K562 (cell line): ENCODE measurements at regions not wholly inside any gene's neighbourhood (a gene's known extent, or its start where the extent isn't known, plus 50 kb on each side); places are given as distances from the start of the nearest gene placed in this dataset.
A peak's percentile ranks its signal among the peaks of the same experiment; 100 is the strongest.

Experiments
- C11orf30 ChIP-seq: fragments of 450-650 bp; IDR thresholded peaks from 2 replicates; pipeline ENCODE4 v1.6.1; 2016; ENCODE audit warnings: low read depth, mild to moderate bottlenecking
- CBFA2T2 ChIP-seq: fragments of 450-650 bp; conservative IDR thresholded peaks from 2 replicates; pipeline ENCODE4 v1.6.1; 2017; ENCODE audit warnings: mild to moderate bottlenecking
- CREM ChIP-seq: IDR thresholded peaks from 2 replicates; pipeline ENCODE4 v1.6.1; 2014; ENCODE audit warnings: antibody characterized with exemption, low read depth
- CTCF ChIP-seq, 3 experiments: IDR thresholded peaks in 2 of 3; conservative IDR thresholded peaks in 1 of 3; 2 replicates each; pipeline ENCODE4 v1.5.1; 2011 to 2012; ENCODE audit warnings: low read length in 3 of 3, mild to moderate bottlenecking in 3 of 3, control low read depth in 2 of 3, improper control_type of control experiment in 1 of 3, inconsistent platforms in 1 of 3, low read depth in 1 of 3, mixed read lengths in 1 of 3, moderate library complexity in 1 of 3; ENCODE audit not compliant: insufficient read depth in 2 of 3
- E2F5 ChIP-seq: sonication (generic); formaldehyde crosslinking; IDR thresholded peaks from 2 replicates; pipeline ENCODE4 v1.8.0; 2022; ENCODE audit warnings: mild to moderate bottlenecking, missing genetic modification reagents
- ELF2 ChIP-seq: fragments of 250-450 bp; sonication (Bioruptor Pico); IDR thresholded peaks from 2 replicates; pipeline ENCODE4 v1.5.0; 2021; ENCODE audit warnings: mild to moderate bottlenecking
- GABPB1 ChIP-seq: sonication (generic); formaldehyde crosslinking; IDR thresholded peaks from 2 replicates; pipeline ENCODE4 v1.8.0; 2022; ENCODE audit warnings: mild to moderate bottlenecking, missing genetic modification reagents
- GATAD2A ChIP-seq: fragments of 450-650 bp; IDR thresholded peaks from 2 replicates; pipeline ENCODE4 v1.6.1; 2017
- KDM1A ChIP-seq, 2 experiments: fragments of 450-650 bp; IDR thresholded peaks; 2 replicates each; pipeline ENCODE4 v1.6.1; 2016; ENCODE audit warnings: mild to moderate bottlenecking in 2 of 2
- MAFF ChIP-seq: IDR thresholded peaks from 2 replicates; pipeline ENCODE4 v1.6.1; 2012; ENCODE audit warnings: low read length, improper control_type of control experiment
- NR2C1 ChIP-seq, 2 experiments: fragments of 450-650 bp; IDR thresholded peaks; 2 replicates each; pipeline ENCODE4 v1.6.1; 2017; ENCODE audit warnings: mild to moderate bottlenecking in 2 of 2, antibody characterized with exemption in 1 of 2, inconsistent platforms in 1 of 2, missing compliant biosample characterization in 1 of 2, missing genetic modification characterization in 1 of 2
- SIRT6 ChIP-seq: IDR thresholded peaks from one replicate; pipeline ENCODE4 v1.6.1; 2012; ENCODE audit warnings: low read depth, mild to moderate bottlenecking, control low read depth, inconsistent platforms, low read length, moderate library complexity
- SNRNP70 ChIP-seq: fragments of 200-400 bp; formaldehyde crosslinking; optimal IDR thresholded peaks from 2 replicates; pipeline ENCODE3; 2017; ENCODE audit warnings: low read depth, low read length
- SOX6 ChIP-seq: fragments of 450-650 bp; IDR thresholded peaks from 2 replicates; pipeline ENCODE4 v1.6.1; 2014; ENCODE audit warnings: mild to moderate bottlenecking
- SRSF7 ChIP-seq: fragments of 200-400 bp; formaldehyde crosslinking; optimal IDR thresholded peaks from 2 replicates; pipeline ENCODE3; 2017; ENCODE audit warnings: mild to moderate bottlenecking, low read depth, low read length
- TEAD4 ChIP-seq, 2 experiments: sonication (generic) in 1 of 2; formaldehyde crosslinking in 1 of 2; IDR thresholded peaks; 2 replicates each; pipeline versions ENCODE4 v1.6.1 to v1.8.0; 2012 to 2022; ENCODE audit warnings: borderline replicate concordance in 1 of 2, inconsistent platforms in 1 of 2, low read length in 1 of 2, mild to moderate bottlenecking in 1 of 2, missing genetic modification reagents in 1 of 2
- ZEB2 ChIP-seq: fragments of 450-650 bp; IDR thresholded peaks from 2 replicates; pipeline ENCODE4 v1.6.1; 2016
- ZNF146 ChIP-seq: IDR thresholded peaks from one replicate; pipeline ENCODE4 v1.6.1; 2018; ENCODE audit warnings: missing compliant biosample characterization; ENCODE audit not compliant: unreplicated experiment
- TF ChIP-seq, protein P1 (sequence below): fragments of 450-650 bp; formaldehyde crosslinking; IDR thresholded peaks from 2 replicates; pipeline ENCODE4 v1.4.0; 2022; ENCODE audit warnings: missing genetic modification characterization
- TF ChIP-seq, protein P2 (sequence below): fragments of 200-400 bp; formaldehyde crosslinking; IDR thresholded peaks from 2 replicates; pipeline ENCODE4 v1.6.1; 2017; ENCODE audit warnings: mild to moderate bottlenecking, low read depth, low read length, moderate library complexity
- TF ChIP-seq, protein P3 (sequence below): conservative IDR thresholded peaks from 2 replicates; pipeline ENCODE4 v1.6.1; 2011; ENCODE audit warnings: low read depth, mild to moderate bottlenecking, low read length; ENCODE audit not compliant: control insufficient read depth

GRCh38 chr10:78302989-78303854 lies 269.6 kb downstream of the RPS24 start (continued):
- TF ChIP-seq TEAD4 (IDR thresholded peaks at IDR 0.05; ENCODE audit: low read length) (no peak), TEAD4 (CRISPR knock-in tag; IDR thresholded peaks at IDR 0.05; ENCODE audit: borderline replicate concordance) (no peak), SRSF7 (no peak), NR2C1 (IDR thresholded peaks at IDR 0.05) (no peak), NR2C1 (tag; IDR thresholded peaks at IDR 0.05) (no peak), GABPB1 (CRISPR knock-in tag) (peak; percentile 45; the same call in 1 of the 2 replicates), CREM (peak; percentile 68), ZEB2 (no peak), SIRT6 (no peak), SNRNP70 (no peak), ZNF146 (CRISPR knock-in tag) (no peak), CBFA2T2 (no peak), MAFF (no peak), SOX6 (peak; percentile 63), ELF2 (CRISPR knock-in tag) (no peak), KDM1A (IDR thresholded peaks at IDR 0.05) (no peak), C11orf30 (no peak), GATAD2A (no peak), E2F5 (no peak), CTCF (IDR thresholded peaks at IDR 0.05 in 2 of 3, conservative IDR thresholded peaks at IDR 0.05 in 1 of 3; ENCODE audit: insufficient read depth in 2 of 3, low read depth in 1 of 3, low read length in 3 of 3) (peak; percentile 82 to 87 (median 85))
- TF ChIP-seq, protein P1, sequence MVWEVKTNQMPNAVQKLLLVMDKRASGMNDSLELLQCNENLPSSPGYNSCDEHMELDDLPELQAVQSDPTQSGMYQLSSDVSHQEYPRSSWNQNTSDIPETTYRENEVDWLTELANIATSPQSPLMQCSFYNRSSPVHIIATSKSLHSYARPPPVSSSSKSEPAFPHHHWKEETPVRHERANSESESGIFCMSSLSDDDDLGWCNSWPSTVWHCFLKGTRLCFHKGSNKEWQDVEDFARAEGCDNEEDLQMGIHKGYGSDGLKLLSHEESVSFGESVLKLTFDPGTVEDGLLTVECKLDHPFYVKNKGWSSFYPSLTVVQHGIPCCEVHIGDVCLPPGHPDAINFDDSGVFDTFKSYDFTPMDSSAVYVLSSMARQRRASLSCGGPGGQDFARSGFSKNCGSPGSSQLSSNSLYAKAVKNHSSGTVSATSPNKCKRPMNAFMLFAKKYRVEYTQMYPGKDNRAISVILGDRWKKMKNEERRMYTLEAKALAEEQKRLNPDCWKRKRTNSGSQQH (CRISPR knock-in tag) = no peak
- TF ChIP-seq, protein P2, sequence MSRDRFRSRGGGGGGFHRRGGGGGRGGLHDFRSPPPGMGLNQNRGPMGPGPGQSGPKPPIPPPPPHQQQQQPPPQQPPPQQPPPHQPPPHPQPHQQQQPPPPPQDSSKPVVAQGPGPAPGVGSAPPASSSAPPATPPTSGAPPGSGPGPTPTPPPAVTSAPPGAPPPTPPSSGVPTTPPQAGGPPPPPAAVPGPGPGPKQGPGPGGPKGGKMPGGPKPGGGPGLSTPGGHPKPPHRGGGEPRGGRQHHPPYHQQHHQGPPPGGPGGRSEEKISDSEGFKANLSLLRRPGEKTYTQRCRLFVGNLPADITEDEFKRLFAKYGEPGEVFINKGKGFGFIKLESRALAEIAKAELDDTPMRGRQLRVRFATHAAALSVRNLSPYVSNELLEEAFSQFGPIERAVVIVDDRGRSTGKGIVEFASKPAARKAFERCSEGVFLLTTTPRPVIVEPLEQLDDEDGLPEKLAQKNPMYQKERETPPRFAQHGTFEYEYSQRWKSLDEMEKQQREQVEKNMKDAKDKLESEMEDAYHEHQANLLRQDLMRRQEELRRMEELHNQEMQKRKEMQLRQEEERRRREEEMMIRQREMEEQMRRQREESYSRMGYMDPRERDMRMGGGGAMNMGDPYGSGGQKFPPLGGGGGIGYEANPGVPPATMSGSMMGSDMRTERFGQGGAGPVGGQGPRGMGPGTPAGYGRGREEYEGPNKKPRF = no peak
- TF ChIP-seq, protein P3, sequence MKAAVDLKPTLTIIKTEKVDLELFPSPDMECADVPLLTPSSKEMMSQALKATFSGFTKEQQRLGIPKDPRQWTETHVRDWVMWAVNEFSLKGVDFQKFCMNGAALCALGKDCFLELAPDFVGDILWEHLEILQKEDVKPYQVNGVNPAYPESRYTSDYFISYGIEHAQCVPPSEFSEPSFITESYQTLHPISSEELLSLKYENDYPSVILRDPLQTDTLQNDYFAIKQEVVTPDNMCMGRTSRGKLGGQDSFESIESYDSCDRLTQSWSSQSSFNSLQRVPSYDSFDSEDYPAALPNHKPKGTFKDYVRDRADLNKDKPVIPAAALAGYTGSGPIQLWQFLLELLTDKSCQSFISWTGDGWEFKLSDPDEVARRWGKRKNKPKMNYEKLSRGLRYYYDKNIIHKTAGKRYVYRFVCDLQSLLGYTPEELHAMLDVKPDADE = no peak; the same call in 1 of the 2 replicates
